Smooth muscle cell (in vitro differentiated cells): ENCODE measurements at regions not wholly inside any gene's neighbourhood (a gene's known extent, or its start where the extent isn't known, plus 50 kb on each side); places are given as distances from the start of the nearest gene placed in this dataset.

Experiments
- DNase-seq: peaks from one replicate; lab custom pipeline; 2025; ENCODE audit not compliant: unreplicated experiment; lab: John Stamatoyannopoulos, UW
- H2AFZ ChIP-seq: fragments of 200-600 bp; sonication (generic); 2 replicates; pipeline ENCODE4 v1.6.0; 2016; ENCODE audit warnings: antibody characterized with exemption, low read depth, mild to moderate bottlenecking
- H3F3A ChIP-seq: fragments of 200-600 bp; sonication (generic); 2 replicates; pipeline ENCODE4 v1.6.0; 2017; ENCODE audit warnings: antibody characterized with exemption, low read depth
- H3K27ac ChIP-seq: fragments of 200-600 bp; sonication (generic); 2 replicates; pipeline ENCODE4 v1.5.1; 2016; ENCODE audit warnings: low read depth, mild to moderate bottlenecking
- H3K27me3 ChIP-seq: fragments of 200-600 bp; sonication (generic); 2 replicates; pipeline ENCODE4 v1.6.1; 2016; ENCODE audit warnings: low read depth, mild to moderate bottlenecking
- H3K36me3 ChIP-seq: fragments of 200-600 bp; sonication (generic); 2 replicates; pipeline ENCODE4 v1.5.1; 2016; ENCODE audit warnings: low read depth
- H3K4me1 ChIP-seq: fragments of 200-600 bp; sonication (generic); 2 replicates; pipeline ENCODE4 v1.5.1; 2016; ENCODE audit warnings: low read depth
- H3K4me2 ChIP-seq: fragments of 200-600 bp; sonication (generic); 2 replicates; pipeline ENCODE4 v1.6.0; 2016; ENCODE audit warnings: mild to moderate bottlenecking
- H3K4me3 ChIP-seq: fragments of 200-600 bp; sonication (generic); 2 replicates; pipeline ENCODE4 v1.5.1; 2016; ENCODE audit warnings: mild to moderate bottlenecking
- H3K79me2 ChIP-seq: fragments of 200-600 bp; sonication (generic); 2 replicates; pipeline ENCODE4 v1.6.0; 2016; ENCODE audit warnings: low read depth, mild to moderate bottlenecking
- H3K9ac ChIP-seq: fragments of 200-600 bp; sonication (generic); 2 replicates; pipeline ENCODE4 v1.6.0; 2016; ENCODE audit warnings: low read depth
- H3K9me3 ChIP-seq: fragments of 200-600 bp; sonication (generic); replicated peaks from 2 replicates; pipeline ENCODE4 v1.5.1; 2016; ENCODE audit warnings: low read depth
- H4K20me1 ChIP-seq: fragments of 200-600 bp; sonication (generic); 2 replicates; pipeline ENCODE4 v1.6.0; 2016; ENCODE audit warnings: low read depth
- WGBS: methylation state at CpG from one replicate; pipeline ENCODE4 v1.1.7; 2016; ENCODE audit warnings: low lambda C conversion rate; 5-methylcytosine and 5-hydroxymethylcytosine counted together
- TF ChIP-seq, protein P1 (sequence below): fragments of 200-600 bp; sonication (generic); IDR thresholded peaks from 2 replicates; pipeline ENCODE4 v1.5.1; 2017; ENCODE audit warnings: borderline replicate concordance, mild to moderate bottlenecking, antibody characterized with exemption; ENCODE audit not compliant: insufficient read depth, poor library complexity, severe bottlenecking

- DNase-seq = no peak
- Histone ChIP-seq H3K27ac (no peak overlapping the region), H4K20me1 (no peaks in the 10 kb centered on the region), H3F3A (no peaks in the 10 kb centered on the region), H3K27me3 (no peaks in the 10 kb centered on the region), H3K9me3 (no peaks in the 10 kb centered on the region), H3K4me2 (no peak overlapping the region), H3K79me2 (no peaks in the 10 kb centered on the region), H3K36me3 (no peaks in the 10 kb centered on the region), H3K9ac (no peak overlapping the region), H3K4me3 (no peak overlapping the region), H2AFZ (no peak overlapping the region), H3K4me1 (no peaks in the 10 kb centered on the region)
- TF ChIP-seq, protein P1, sequence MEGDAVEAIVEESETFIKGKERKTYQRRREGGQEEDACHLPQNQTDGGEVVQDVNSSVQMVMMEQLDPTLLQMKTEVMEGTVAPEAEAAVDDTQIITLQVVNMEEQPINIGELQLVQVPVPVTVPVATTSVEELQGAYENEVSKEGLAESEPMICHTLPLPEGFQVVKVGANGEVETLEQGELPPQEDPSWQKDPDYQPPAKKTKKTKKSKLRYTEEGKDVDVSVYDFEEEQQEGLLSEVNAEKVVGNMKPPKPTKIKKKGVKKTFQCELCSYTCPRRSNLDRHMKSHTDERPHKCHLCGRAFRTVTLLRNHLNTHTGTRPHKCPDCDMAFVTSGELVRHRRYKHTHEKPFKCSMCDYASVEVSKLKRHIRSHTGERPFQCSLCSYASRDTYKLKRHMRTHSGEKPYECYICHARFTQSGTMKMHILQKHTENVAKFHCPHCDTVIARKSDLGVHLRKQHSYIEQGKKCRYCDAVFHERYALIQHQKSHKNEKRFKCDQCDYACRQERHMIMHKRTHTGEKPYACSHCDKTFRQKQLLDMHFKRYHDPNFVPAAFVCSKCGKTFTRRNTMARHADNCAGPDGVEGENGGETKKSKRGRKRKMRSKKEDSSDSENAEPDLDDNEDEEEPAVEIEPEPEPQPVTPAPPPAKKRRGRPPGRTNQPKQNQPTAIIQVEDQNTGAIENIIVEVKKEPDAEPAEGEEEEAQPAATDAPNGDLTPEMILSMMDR = no peak
These were observed 156.2 kb upstream of the PDGFD start for GRCh38 chr11:104320097-104320496.

GRCh38 chr11:104319396-104319795, 155.4 kb upstream of the PDGFD start:
- Histone ChIP-seq H3K27me3 (no peaks in the 10 kb centered on the region), H3K79me2 (no peaks in the 10 kb centered on the region), H4K20me1 (no peaks in the 10 kb centered on the region), H3K27ac (no peak overlapping the region), H3F3A (no peaks in the 10 kb centered on the region), H3K9ac (no peak overlapping the region), H3K4me2 (no peak overlapping the region), H2AFZ (no peak overlapping the region), H3K9me3 (no peaks in the 10 kb centered on the region), H3K4me1 (no peaks in the 10 kb centered on the region), H3K4me3 (no peak overlapping the region), H3K36me3 (no peaks in the 10 kb centered on the region)
- no peak for DNase-seq
- TF ChIP-seq, protein P1 = no peak
- WGBS = 87% methylated on average over 4 of the region's 4 CpGs

- H3K4me1 ChIP-seq = no peaks in the 10 kb centered on the region
- H3K9ac ChIP-seq = no peak overlapping the region
- DNase-seq = no peak
- no peaks in the 10 kb centered on the region for H3K27me3 ChIP-seq
- WGBS = 83% methylated on average over 2 of the region's 2 CpGs
- H3K4me2 ChIP-seq = no peak overlapping the region
- H2AFZ ChIP-seq = no peak overlapping the region
- no peaks in the 10 kb centered on the region for H3K9me3 ChIP-seq
- no peaks in the 10 kb centered on the region for H4K20me1 ChIP-seq
- no peak overlapping the region for H3K27ac ChIP-seq
- H3K4me3 ChIP-seq = no peak overlapping the region
- H3K79me2 ChIP-seq = no peaks in the 10 kb centered on the region
- TF ChIP-seq, protein P1 = no peak
- no peaks in the 10 kb centered on the region for H3K36me3 ChIP-seq
- no peaks in the 10 kb centered on the region for H3F3A ChIP-seq
These were observed 143.0 kb upstream of the PDGFD start for GRCh38 chr11:104306862-104307474.

DNA sequence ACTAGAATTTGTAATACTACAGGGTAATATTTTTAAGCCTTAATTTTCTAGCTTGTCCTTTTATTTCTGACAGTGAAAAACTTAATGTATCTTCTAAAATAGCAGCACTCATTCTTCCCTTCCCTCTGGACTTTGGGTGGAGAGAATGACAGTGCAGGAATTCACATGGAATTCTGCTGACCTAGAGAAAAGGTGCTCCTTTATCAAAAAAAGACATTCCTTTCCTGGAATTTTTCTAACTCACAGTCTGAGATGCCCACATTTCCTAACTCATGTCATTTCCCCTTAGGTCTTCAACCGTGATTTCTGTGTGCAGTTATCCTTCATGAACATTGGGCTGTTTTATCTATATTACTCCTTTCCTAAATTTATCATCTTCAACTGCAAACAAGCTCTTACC, 137.8 kb upstream of the PDGFD start:
- DNase-seq = no peak
- H3K27ac ChIP-seq = no peak overlapping the region
- H3K4me3 ChIP-seq = no peak overlapping the region
- no peaks in the 10 kb centered on the region for H4K20me1 ChIP-seq
- H3F3A ChIP-seq = no peaks in the 10 kb centered on the region
- H3K4me1 ChIP-seq = no peaks in the 10 kb centered on the region
- TF ChIP-seq, protein P1 = no peak
- no peaks in the 10 kb centered on the region for H3K79me2 ChIP-seq
- H3K36me3 ChIP-seq = no peaks in the 10 kb centered on the region
- no peak overlapping the region for H3K4me2 ChIP-seq
- no peak overlapping the region for H2AFZ ChIP-seq
- 64% methylated on average over 1 of the region's 1 CpG for WGBS
- no peaks in the 10 kb centered on the region for H3K9me3 ChIP-seq
- H3K9ac ChIP-seq = no peak overlapping the region
- no peaks in the 10 kb centered on the region for H3K27me3 ChIP-seq
